ENCODE measurements at regions not wholly inside any gene's neighbourhood (a gene's known extent, or its start where the extent isn't known, plus 50 kb on each side); places are given as distances from the start of the nearest gene placed in this dataset.
"Not testable (repeated sequence)": the region's sequence is repeated elsewhere in the genome, so short reads cannot be mapped to it uniquely, and the experiment has no call there.

- TF ChIP-seq CTCF, POLR2A (IDR thresholded peaks at IDR 0.05): not testable (repeated sequence)
Observed at GRCh38 chr12:131227641-131228040, 273.9 kb downstream of the ADGRD1 start.

Measured in esophagus squamous epithelium (tissue), 4 donors.